K562 (cell line): ENCODE measurements at regions not wholly inside any gene's neighbourhood (a gene's known extent, or its start where the extent isn't known, plus 50 kb on each side); places are given as distances from the start of the nearest gene placed in this dataset.

Source experiments
- ATAC-seq: fragments of 200-7000 bp; cut with Tn5 transposase; 3 replicates; pipeline ENCODE4 v1.9.1; 2020; ENCODE audit warnings: moderate library complexity
- BruUV-seq: library from RNA; stranded (reverse); fragments of 400-500 nt; replicated peaks from 2 replicates; lab custom pipeline; 2021; lab: Mats Ljungman, UMichigan
- CTCF ChIA-PET: fragments of 300-600 bp; formaldehyde crosslinking; extraction: SDS; loops from one replicate; lab custom pipeline; 2021; ENCODE audit warnings: low intra/inter-chr PET ratio; lab: Yijun Ruan, JAX
- POLR2A ChIA-PET: fragments of 300-600, 350-650 bp; sonication (Branson Sonifier 250); formaldehyde crosslinking; extraction: SDS; loops from one replicate; lab custom pipeline; 2021; ENCODE audit warnings: antibody characterized with exemption, inconsistent platforms; lab: Yijun Ruan, JAX
- DNase-seq, 4 experiments: peaks; one replicate each; pipeline versions ENCODE4 v3.0.0 to v3.0.0-alpha.2; 2011 to 2018; ENCODE audit warnings: low spot score in 3 of 4, mixed read lengths in 3 of 4; ENCODE audit errors: extremely low read depth in 1 of 4
- FAIRE-seq: peaks from 2 replicates; lab custom pipeline; 2011; peaks lifted over from hg19 to GRCh38; lab: Jason Lieb, UNC
- H2AFZ ChIP-seq: 2 replicates; pipeline ENCODE4 v1.6.0; 2011; ENCODE audit warnings: low read depth, low read length, control low read depth, inconsistent platforms
- H3K27ac ChIP-seq: fragments of 200-600 bp; 3 replicates; pipeline ENCODE4 v1.8.0; 2011; ENCODE audit warnings: low read depth, mild to moderate bottlenecking, control low read depth, inconsistent platforms, low read length, moderate library complexity, mixed read lengths; ENCODE audit errors: extremely low read depth
- H3K27me3 ChIP-seq, 2 experiments: fragments of 300-600 bp in 1 of 2; 2 replicates in 1 of 2; 3 replicates in 1 of 2; pipeline versions ENCODE4 v1.6.0 to v1.8.0; 2011; ENCODE audit warnings: inconsistent platforms in 2 of 2, low read length in 2 of 2, mild to moderate bottlenecking in 1 of 2, mixed read lengths in 1 of 2, moderate library complexity in 1 of 2; ENCODE audit not compliant: control insufficient read depth in 2 of 2, insufficient read depth in 2 of 2
- H3K36me3 ChIP-seq: fragments of 300-600 bp; 3 replicates; pipeline ENCODE4 v1.8.0; 2011; ENCODE audit warnings: mild to moderate bottlenecking, low read length, inconsistent platforms; ENCODE audit not compliant: control insufficient read depth, insufficient read depth
- H3K4me1 ChIP-seq, 2 experiments: fragments of 200-600 bp in 1 of 2; replicated peaks in 1 of 2; 2 replicates in 1 of 2; 3 replicates in 1 of 2; pipeline versions ENCODE4 v1.5.1 to v1.8.0; 2011; ENCODE audit warnings: inconsistent platforms in 2 of 2, low read length in 2 of 2, mild to moderate bottlenecking in 1 of 2, mixed read lengths in 1 of 2, moderate library complexity in 1 of 2; ENCODE audit not compliant: control insufficient read depth in 2 of 2, insufficient read depth in 2 of 2
- H3K4me2 ChIP-seq: 2 replicates; pipeline ENCODE4 v1.6.1; 2011; ENCODE audit warnings: low read length, control low read depth, inconsistent platforms, mixed read lengths; ENCODE audit not compliant: insufficient read depth
- H3K4me3 ChIP-seq: fragments of 200-600 bp; sonication (generic), shearing (Covaris generic); 2 replicates; pipeline ENCODE4 v1.5.1; 2016; ENCODE audit warnings: control low read depth, inconsistent platforms
- H3K79me2 ChIP-seq: fragments of 200-600 bp; 3 replicates; pipeline ENCODE4 v1.8.0; 2011; ENCODE audit warnings: low read length, inconsistent platforms; ENCODE audit not compliant: control insufficient read depth, insufficient read depth
- H3K9ac ChIP-seq, 2 experiments: 2 replicates each; pipeline versions ENCODE4 v1.6.0 to v1.6.1; 2011; ENCODE audit warnings: low read depth in 2 of 2, low read length in 2 of 2, control low read depth in 1 of 2, inconsistent platforms in 1 of 2, mild to moderate bottlenecking in 1 of 2, mixed read lengths in 1 of 2; ENCODE audit not compliant: insufficient read depth in 1 of 2
- H3K9me1 ChIP-seq: one replicate; pipeline ENCODE4 v1.6.0; 2011; ENCODE audit warnings: inconsistent platforms, mild to moderate bottlenecking, low read length, moderate library complexity; ENCODE audit not compliant: control insufficient read depth, insufficient read depth
- H3K9me3 ChIP-seq: replicated peaks from 2 replicates; pipeline ENCODE4 v1.5.1; 2011; ENCODE audit warnings: low read depth, low read length, inconsistent platforms; ENCODE audit not compliant: control insufficient read depth, insufficient read depth
- H4K20me1 ChIP-seq: replicated peaks from 2 replicates; pipeline ENCODE4 v1.6.1; 2011; ENCODE audit warnings: low read length, inconsistent platforms, mixed read lengths; ENCODE audit not compliant: control insufficient read depth, insufficient read depth
- CBFA2T2 ChIP-seq: fragments of 450-650 bp; conservative IDR thresholded peaks from 2 replicates; pipeline ENCODE4 v1.6.1; 2017; ENCODE audit warnings: mild to moderate bottlenecking
- CHD2 ChIP-seq: IDR thresholded peaks from 2 replicates; pipeline ENCODE4 v1.6.1; 2011; ENCODE audit warnings: low read depth, low read length
- CHD4 ChIP-seq: fragments of 200-600 bp; sonication (generic); IDR thresholded peaks from 3 replicates; pipeline ENCODE4 v1.6.1; 2012; ENCODE audit warnings: low read depth, mild to moderate bottlenecking, mixed read lengths, low read length, inconsistent platforms; ENCODE audit not compliant: insufficient read depth, insufficient replicate concordance, poor library complexity, severe bottlenecking
- GTF2F1 ChIP-seq: IDR thresholded peaks from 2 replicates; pipeline ENCODE4 v1.6.1; 2011; ENCODE audit warnings: low read depth, low read length, improper control_type of control experiment
- HDAC2 ChIP-seq: fragments of 450-650 bp; IDR thresholded peaks from 2 replicates; pipeline ENCODE4 v1.6.1; 2016; ENCODE audit warnings: mild to moderate bottlenecking
- HEY1 ChIP-seq: fragments of 250-450 bp; sonication (Bioruptor Pico); IDR thresholded peaks from 2 replicates; pipeline ENCODE4 v1.5.0; 2020; ENCODE audit warnings: mild to moderate bottlenecking, moderate library complexity, borderline replicate concordance
- JUNB ChIP-seq: fragments of 450-650 bp; formaldehyde crosslinking; conservative IDR thresholded peaks from 2 replicates; pipeline ENCODE4 v1.4.0; 2020; ENCODE audit warnings: mild to moderate bottlenecking
- KDM2B ChIP-seq: fragments of 250-450 bp; sonication (Bioruptor Pico); IDR thresholded peaks from 2 replicates; pipeline ENCODE4 v1.8.0; 2021; ENCODE audit warnings: mild to moderate bottlenecking, moderate library complexity
- MAFK ChIP-seq: IDR thresholded peaks from 2 replicates; pipeline ENCODE4 v1.6.1; 2011; ENCODE audit warnings: low read length, improper control_type of control experiment
- MAX ChIP-seq: sonication (generic); formaldehyde crosslinking; IDR thresholded peaks from 2 replicates; pipeline ENCODE4 v1.9.0; 2022; ENCODE audit warnings: mild to moderate bottlenecking, missing genetic modification reagents
- MBD2 ChIP-seq: sonication (generic); IDR thresholded peaks from 2 replicates; pipeline ENCODE4 v1.6.1; 2016; ENCODE audit warnings: low read depth, borderline replicate concordance
- MEF2D ChIP-seq: conservative IDR thresholded peaks from 2 replicates; pipeline ENCODE4 v1.6.1; 2016; ENCODE audit warnings: low read depth, missing genetic modification characterization, missing compliant biosample characterization
- NONO ChIP-seq, 2 experiments: fragments of 200-400 bp in 1 of 2; fragments of 450-650 bp in 1 of 2; formaldehyde crosslinking in 1 of 2; IDR thresholded peaks; 2 replicates each; pipeline ENCODE4 v1.6.1; 2017; ENCODE audit warnings: low read depth in 2 of 2, mild to moderate bottlenecking in 2 of 2, moderate library complexity in 2 of 2, low read length in 1 of 2
- NR2C2 ChIP-seq, 2 experiments: fragments of 200-800 bp in 1 of 2; sonication (Bioruptor generic) in 1 of 2; sonication (generic) in 1 of 2; formaldehyde crosslinking in 1 of 2; IDR thresholded peaks; 2 replicates each; pipeline versions ENCODE4 v1.6.1 to v1.8.0; 2016 to 2022; ENCODE audit warnings: mild to moderate bottlenecking in 1 of 2, missing compliant biosample characterization in 1 of 2, missing genetic modification characterization in 1 of 2, missing genetic modification reagents in 1 of 2
- NR4A1 ChIP-seq, 2 experiments: fragments of 250-450 bp in 1 of 2; fragments of 450-650 bp in 1 of 2; sonication (Bioruptor Pico) in 1 of 2; IDR thresholded peaks; 2 replicates each; pipeline versions ENCODE4 v1.4.0 to v1.6.1; 2016 to 2020; ENCODE audit warnings: mild to moderate bottlenecking in 2 of 2, missing compliant biosample characterization in 1 of 2, missing genetic modification characterization in 1 of 2, moderate library complexity in 1 of 2
- PHF21A ChIP-seq: fragments of 450-650 bp; IDR thresholded peaks from 2 replicates; pipeline ENCODE4 v1.6.1; 2017; ENCODE audit warnings: low read depth, borderline replicate concordance
- PRMT5 ChIP-seq: sonication (generic); formaldehyde crosslinking; IDR thresholded peaks from 2 replicates; pipeline ENCODE4 v1.5.0; 2020; ENCODE audit warnings: missing genetic modification reagents
- RB1 ChIP-seq: fragments of 450-650 bp; IDR thresholded peaks from 2 replicates; pipeline ENCODE4 v1.6.1; 2017; ENCODE audit warnings: low read depth, mild to moderate bottlenecking
- U2AF1 ChIP-seq: fragments of 200-400 bp; formaldehyde crosslinking; optimal IDR thresholded peaks from 2 replicates; pipeline ENCODE3; 2017; ENCODE audit warnings: mild to moderate bottlenecking, low read depth, low read length, moderate library complexity
- ZBTB1 ChIP-seq: sonication (generic); formaldehyde crosslinking; IDR thresholded peaks from 2 replicates; pipeline ENCODE4 v1.8.1; 2023; ENCODE audit warnings: missing genetic modification reagents, low read depth, mild to moderate bottlenecking, borderline replicate concordance
- ZNF431 ChIP-seq: sonication (generic); formaldehyde crosslinking; IDR thresholded peaks from 2 replicates; pipeline ENCODE4 v1.8.0; 2022; ENCODE audit warnings: mild to moderate bottlenecking, missing genetic modification reagents
- WGBS: fragments of 100-300 bp; shearing (Covaris generic); methylation state at CpG from one replicate; pipeline ENCODE4 v1.1.6; 2016; ENCODE audit warnings: low coverage, mixed read lengths; ENCODE audit not compliant: insufficient coverage; ENCODE audit errors: missing lambda C conversion rate; 5-methylcytosine and 5-hydroxymethylcytosine counted together
- in situ Hi-C: fragments of 300-500 bp; cut with MboI; formaldehyde crosslinking; loops from 4 replicates; pipeline ENCODE4 v1.15.0; 2018; ENCODE audit warnings: inconsistent platforms, mixed read lengths
- intact Hi-C: fragments of 100-400 bp; cut with micrococcal nuclease; formaldehyde crosslinking; loops from 2 replicates; pipeline ENCODE4 v1.14.2; 2022

GRCh38 chr22:22769434-22770279 lies 118.0 kb upstream of the IGLL5 start (continued):
- no peak for TF ChIP-seq NR2C2 (CRISPR knock-in tag; IDR thresholded peaks at IDR 0.05)
- TF ChIP-seq NR2C2 (tag; IDR thresholded peaks at IDR 0.05), result no peak
- TF ChIP-seq MBD2, result peak; percentile 61; the same call in 1 of the 2 replicates
- TF ChIP-seq JUNB (CRISPR knock-in tag), result no peak
- no peak for TF ChIP-seq NR4A1 (CRISPR knock-in tag; IDR thresholded peaks at IDR 0.05)
- no peak for TF ChIP-seq NR4A1 (tag; IDR thresholded peaks at IDR 0.05)
- TF ChIP-seq CBFA2T2, result no peak
- no peak for TF ChIP-seq HDAC2
- TF ChIP-seq PRMT5, result peak; percentile 42; the same call in 1 of the 2 replicates
- peak; percentile 18; the same call in 1 of the 2 replicates for TF ChIP-seq RB1

GRCh38 chr22:22770280-22770871 lies 117.2 kb upstream of the IGLL5 start:
- peak; percentile 96 to 100 (median 98) for DNase-seq
- peak; percentile 94 for ATAC-seq
- ChIA-PET CTCF (interaction anchor here (0.6 to 2.4 kb wide), 17 partner anchors 9 to 511 kb away, joined by 3 to 17 read pairs (median 4); no protein-coding TSS in a partner anchor), POLR2A (interaction anchor here (0.6 to 2.4 kb wide), 32 partner anchors 9 to 455 kb away, joined by 3 to 15 read pairs (median 4); no protein-coding TSS in a partner anchor)
- Histone ChIP-seq H3K27ac (no peak overlapping the region), H3K9ac (no peak overlapping the region), H3K4me1 (no peaks in the 10 kb centered on the region), H3K9me3 (no peaks in the 10 kb centered on the region), H4K20me1 (peaks cover 48% of the 10 kb centered on the region), H3K36me3 (no peaks in the 10 kb centered on the region), H3K4me2 (no peak overlapping the region), H3K9me1 (peaks cover 3% of the 10 kb centered on the region), H3K27me3 (peaks cover 0 to 32% of the 10 kb centered on the region in 2 experiments; a peak in 2 of 5 replicates), H3K79me2 (no peaks in the 10 kb centered on the region), H2AFZ (no peak overlapping the region), H3K4me3 (no peak overlapping the region)
- in situ Hi-C loops, result no loop called here
- under 1% methylated on average over 4 of the region's 4 CpGs for WGBS
- peak; percentile 90 for FAIRE-seq
- intact Hi-C loops, result loop anchor here (1.0 to 5.0 kb wide), 5 partner anchors 17 to 186 kb away; no protein-coding TSS in a partner anchor
- BruUV-seq, result no TSS peak
- TF ChIP-seq GTF2F1 (peak; percentile 87), CHD4 (no peak), U2AF1 (no peak), CHD2 (peak; percentile 48), NONO (IDR thresholded peaks at IDR 0.05; ENCODE audit: low read depth in 2 of 2, low read length in 1 of 2) (peak in 1 of 2 experiments; percentile 56; a peak in 1 of 4 replicates), PHF21A (no peak), MAX (CRISPR knock-in tag) (peak; percentile 68; the same call in 1 of the 2 replicates), MEF2D (tag) (no peak), ZNF431 (CRISPR knock-in tag) (no peak), MAFK (peak; percentile 66), ZBTB1 (0 out of 2 replicates have a peak, but pooled peaks have one; percentile 71), KDM2B (CRISPR knock-in tag) (no peak), HEY1 (CRISPR knock-in tag) (no peak)
